ENCODE measurements at regions not wholly inside any gene's neighbourhood (a gene's known extent, or its start where the extent isn't known, plus 50 kb on each side); places are given as distances from the start of the nearest gene placed in this dataset.

- no peak for TF ChIP-seq ZNF513 (CRISPR knock-in tag; conservative IDR thresholded peaks at IDR 0.05)
Observed at GRCh38 chr2:57920342-57920939, 126.2 kb upstream of the VRK2 start (continued).

GRCh38 chr2:57934659-57935058, 111.9 kb upstream of the VRK2 start:
- in situ Hi-C loops (cut with HindIII; ENCODE audit: extremely low pct_ligation_motif_present, low pct_unique_long_range_greater_than_20kb) (no loop called here), intact Hi-C loops (cut with micrococcal nuclease; ENCODE audit: unreplicated experiment) (no loop called here)
- no peak for DNase-seq (ENCODE audit: low spot score)
- Histone ChIP-seq H3K36me3 (replicated peaks in 1 of 2; ENCODE audit: control insufficient read depth in 1 of 2, insufficient read depth in 2 of 2, low read length in 2 of 2) (no peaks in the 10 kb centered on the region), H3K4me1 (ENCODE audit: insufficient read depth, low read length) (no peaks in the 10 kb centered on the region), H3K27me3 (ENCODE audit: control insufficient read depth in 1 of 2, insufficient read depth in 2 of 2, low read length in 2 of 2) (no peaks in the 10 kb centered on the region), H3K27ac (ENCODE audit: extremely low read length, insufficient read depth, low read length) (no peak overlapping the region), H2AFZ (ENCODE audit: low read length) (no peak overlapping the region), H4K20me1 (ENCODE audit: insufficient read depth, low read length) (no peaks in the 10 kb centered on the region), H3K4me2 (ENCODE audit: low read depth, low read length) (no peak overlapping the region), H3K79me2 (ENCODE audit: insufficient read depth, low read length) (no peaks in the 10 kb centered on the region), H3K9ac (ENCODE audit: insufficient read depth, low read depth, low read length) (no peak overlapping the region), H3K4me3 (replicated peaks in 1 of 3; ENCODE audit: insufficient read depth in 1 of 3, low read depth in 2 of 3, low read length in 3 of 3) (no peak overlapping the region), H3K9me3 (ENCODE audit: low read length) (peaks cover 22% of the 10 kb centered on the region)
- ChIA-PET CTCF (ENCODE audit: low intra/inter-chr PET ratio, low total read pairs) (no interaction called here), POLR2A (no interaction called here)
- BruUV-seq (replicated peaks), result no TSS peak
- TF ChIP-seq KDM4B (CRISPR knock-in tag; IDR thresholded peaks at IDR 0.05) (no peak), GPN1 (CRISPR knock-in tag; IDR thresholded peaks at IDR 0.05; ENCODE audit: borderline replicate concordance) (no peak), AHR (CRISPR knock-in tag; IDR thresholded peaks at IDR 0.05) (no peak), ZNF160 (CRISPR knock-in tag; IDR thresholded peaks at IDR 0.05) (peak; percentile 99)
- FAIRE-seq, result no peak
- no peak for ATAC-seq

GRCh38 chr2:57936216-57936615, 110.4 kb upstream of the VRK2 start:
- FAIRE-seq, result no peak
- in situ Hi-C loops (cut with HindIII; ENCODE audit: extremely low pct_ligation_motif_present, low pct_unique_long_range_greater_than_20kb) (no loop called here), intact Hi-C loops (cut with micrococcal nuclease; ENCODE audit: unreplicated experiment) (no loop called here)
- CTCF ChIA-PET (ENCODE audit: low intra/inter-chr PET ratio, low total read pairs), result no interaction called here
- Histone ChIP-seq H4K20me1 (ENCODE audit: insufficient read depth, low read length) (no peaks in the 10 kb centered on the region), H3K36me3 (replicated peaks in 1 of 2; ENCODE audit: control insufficient read depth in 1 of 2, insufficient read depth in 2 of 2, low read length in 2 of 2) (no peaks in the 10 kb centered on the region), H3K9me3 (ENCODE audit: low read length) (peaks cover 22% of the 10 kb centered on the region), H3K27me3 (ENCODE audit: control insufficient read depth in 1 of 2, insufficient read depth in 2 of 2, low read length in 2 of 2) (no peaks in the 10 kb centered on the region), H3K79me2 (ENCODE audit: insufficient read depth, low read length) (no peaks in the 10 kb centered on the region), H3K4me2 (ENCODE audit: low read depth, low read length) (no peak overlapping the region), H3K27ac (ENCODE audit: extremely low read length, insufficient read depth, low read length) (no peak overlapping the region), H3K4me3 (replicated peaks in 1 of 3; ENCODE audit: insufficient read depth in 1 of 3, low read depth in 2 of 3, low read length in 3 of 3) (no peak overlapping the region), H3K9ac (ENCODE audit: insufficient read depth, low read depth, low read length) (no peak overlapping the region), H2AFZ (ENCODE audit: low read length) (no peak overlapping the region), H3K4me1 (ENCODE audit: insufficient read depth, low read length) (no peaks in the 10 kb centered on the region)
- no peak for DNase-seq (ENCODE audit: low spot score)
- BruUV-seq (replicated peaks), result no TSS peak
- POLR2A ChIA-PET, result no interaction called here
- whole genome bisulfite sequencing (ENCODE audit: low lambda C conversion rate), result 0% methylated on average over 1 of the region's 1 CpG
- no peak for ATAC-seq
- TF ChIP-seq AKNA (CRISPR knock-in tag; IDR thresholded peaks at IDR 0.05; ENCODE audit: borderline replicate concordance), result no peak
- no peak for TF ChIP-seq MTA1 (CRISPR knock-in tag; IDR thresholded peaks at IDR 0.05; ENCODE audit: borderline replicate concordance)
- no peak for TF ChIP-seq ATF1 (CRISPR knock-in tag; IDR thresholded peaks at IDR 0.05)
- no peak for TF ChIP-seq DR1 (CRISPR knock-in tag; IDR thresholded peaks at IDR 0.05)
- no peak for TF ChIP-seq THRA (CRISPR knock-in tag; IDR thresholded peaks at IDR 0.05; ENCODE audit: borderline replicate concordance)
